GM18951 (cell line): ENCODE measurements at regions not wholly inside any gene's neighbourhood (a gene's known extent, or its start where the extent isn't known, plus 50 kb on each side); places are given as distances from the start of the nearest gene placed in this dataset.
"Not testable (repeated sequence)": the region's sequence is repeated elsewhere in the genome, so short reads cannot be mapped to it uniquely, and the experiment has no call there.

Experiments
- POLR2A ChIP-seq: IDR thresholded peaks from 4 replicates; pipeline ENCODE4 v1.6.1; 2011; ENCODE audit warnings: mild to moderate bottlenecking; ENCODE audit not compliant: insufficient read length, insufficient read depth; ENCODE audit errors: extremely low read depth
- in situ Hi-C: fragments of 300-500 bp; cut with MboI; formaldehyde crosslinking; loops from one replicate; pipeline ENCODE4 v1.12.0; 2022; ENCODE audit warnings: low sequenced_read_pairs, mixed read lengths, inconsistent platforms; ENCODE audit not compliant: unreplicated experiment

- TF ChIP-seq POLR2A: no peak
- in situ Hi-C loops: no loop called here
Measured at GRCh38 chr16:85220125-85220839, 108.0 kb upstream of the CIBAR2 start.

- in situ Hi-C loops: no loop called here
- no peak for TF ChIP-seq POLR2A
Measured at GRCh38 chr16:85220964-85221731, 108.9 kb upstream of the CIBAR2 start.

GRCh38 chr16:85221771-85222154 lies 109.5 kb upstream of the CIBAR2 start:
- in situ Hi-C loops: no loop called here
- no peak for TF ChIP-seq POLR2A

GRCh38 chr16:85222155-85222863 lies 110.0 kb upstream of the CIBAR2 start:
- no peak for TF ChIP-seq POLR2A
- in situ Hi-C loops: no loop called here

- no peak for TF ChIP-seq POLR2A
- in situ Hi-C loops: no loop called here
Measured at GRCh38 chr16:85225257-85225656, 113.0 kb upstream of the CIBAR2 start.

GRCh38 chr16:85225721-85226120 lies 113.4 kb upstream of the CIBAR2 start:
- TF ChIP-seq POLR2A: no peak
- in situ Hi-C loops: no loop called here

GRCh38 chr16:85227084-85227945 lies 115.0 kb upstream of the CIBAR2 start:
- in situ Hi-C loops: no loop called here
- TF ChIP-seq POLR2A: peak; percentile 54

GRCh38 chr16:85227946-85228862 lies 115.9 kb upstream of the CIBAR2 start:
- no peak for TF ChIP-seq POLR2A
- in situ Hi-C loops: no loop called here

GRCh38 chr16:85228970-85229430 lies 116.7 kb upstream of the CIBAR2 start:
- in situ Hi-C loops: no loop called here
- no peak for TF ChIP-seq POLR2A

GRCh38 chr16:85229869-85230462 lies 117.7 kb upstream of the CIBAR2 start:
- in situ Hi-C loops: no loop called here
- no peak for TF ChIP-seq POLR2A

- in situ Hi-C loops: not testable (repeated sequence)
Measured at GRCh38 chr16:85230764-85231383, 118.6 kb upstream of the CIBAR2 start.
